Loucy (cell line): ENCODE measurements at regions not wholly inside any gene's neighbourhood (a gene's known extent, or its start where the extent isn't known, plus 50 kb on each side); places are given as distances from the start of the nearest gene placed in this dataset.

ENCODE experiments used
- H2AFZ ChIP-seq: fragments of 200-600 bp; sonication (generic); 2 replicates; pipeline ENCODE4 v1.6.0; 2016; ENCODE audit warnings: antibody characterized with exemption, mild to moderate bottlenecking, low read length, moderate library complexity
- H3F3A ChIP-seq: fragments of 200-600 bp; 2 replicates; pipeline ENCODE4 v1.6.0; 2016; ENCODE audit warnings: antibody characterized with exemption, low read depth, mild to moderate bottlenecking
- H3K27me3 ChIP-seq: fragments of 200-600 bp; sonication (generic); 2 replicates; pipeline ENCODE4 v1.6.1; 2014; ENCODE audit warnings: low read length, mild to moderate bottlenecking; ENCODE audit not compliant: insufficient read depth, poor library complexity, severe bottlenecking
- H3K36me3 ChIP-seq: fragments of 200-600 bp; sonication (generic); 2 replicates; pipeline ENCODE4 v1.6.1; 2016; ENCODE audit warnings: low read length; ENCODE audit not compliant: insufficient read depth
- H3K4me1 ChIP-seq: fragments of 200-600 bp; sonication (generic); 2 replicates; pipeline ENCODE4 v1.5.1; 2014; ENCODE audit warnings: low read length, mild to moderate bottlenecking; ENCODE audit not compliant: insufficient read depth, poor library complexity, severe bottlenecking
- H3K4me2 ChIP-seq: fragments of 200-600 bp; sonication (generic); 2 replicates; pipeline ENCODE4 v1.6.0; 2014; ENCODE audit warnings: antibody characterized with exemption, low read length, low read depth, mild to moderate bottlenecking; ENCODE audit not compliant: poor library complexity, severe bottlenecking
- H3K4me3 ChIP-seq: fragments of 200-600 bp; sonication (generic); 2 replicates; pipeline ENCODE4 v1.5.1; 2014; ENCODE audit warnings: low read length, mild to moderate bottlenecking, mixed read lengths; ENCODE audit not compliant: poor library complexity, severe bottlenecking
- H3K79me2 ChIP-seq: fragments of 200-600 bp; sonication (generic); 2 replicates; pipeline ENCODE4 v1.6.1; 2014; ENCODE audit warnings: low read length; ENCODE audit not compliant: insufficient read depth
- H3K9ac ChIP-seq: fragments of 200-600 bp; sonication (generic); 2 replicates; pipeline ENCODE4 v1.6.0; 2014; ENCODE audit warnings: mild to moderate bottlenecking, low read depth, low read length, moderate library complexity; ENCODE audit not compliant: poor library complexity, severe bottlenecking
- H3K9me2 ChIP-seq: fragments of 200-600 bp; sonication (generic); replicated peaks from 2 replicates; pipeline ENCODE4 v1.6.1; 2016; ENCODE audit warnings: low read depth, low read length, mixed read lengths
- H3K9me3 ChIP-seq: fragments of 200-600 bp; sonication (generic); 2 replicates; pipeline ENCODE4 v1.6.1; 2014; ENCODE audit warnings: mild to moderate bottlenecking, antibody characterized with exemption, low read length, low read depth; ENCODE audit not compliant: insufficient read depth
- H4K20me1 ChIP-seq: fragments of 200-600 bp; sonication (generic); 2 replicates; pipeline ENCODE4 v1.6.0; 2014; ENCODE audit warnings: antibody characterized with exemption, low read length, mild to moderate bottlenecking; ENCODE audit not compliant: insufficient read depth, poor library complexity, severe bottlenecking
- CTCF ChIP-seq: fragments of 200-600 bp; sonication (generic); conservative IDR thresholded peaks from 2 replicates; pipeline ENCODE4 v1.5.1; 2014; ENCODE audit warnings: mild to moderate bottlenecking, antibody characterized with exemption, low read length
- EZH2phosphoT487 ChIP-seq: fragments of 200-600 bp; IDR thresholded peaks from 2 replicates; pipeline ENCODE4 v1.6.1; 2018; ENCODE audit warnings: antibody characterized with exemption, mild to moderate bottlenecking, moderate library complexity, borderline replicate concordance

- H3K9me3 ChIP-seq: no peaks in the 10 kb centered on the region
- no peaks in the 10 kb centered on the region for H3K9me2 ChIP-seq
- no peak overlapping the region for H2AFZ ChIP-seq
- H3K4me3 ChIP-seq: peak overlapping the region; percentile 34
- H3F3A ChIP-seq: peaks cover 2% of the 10 kb centered on the region; the same call in 1 of the 2 replicates
- H3K36me3 ChIP-seq: no peaks in the 10 kb centered on the region
- H3K4me2 ChIP-seq: peak overlapping the region; percentile 56
- TF ChIP-seq CTCF: no peak
- no peak for TF ChIP-seq EZH2phosphoT487
- no peak overlapping the region for H3K9ac ChIP-seq
- peaks cover 33% of the 10 kb centered on the region for H3K4me1 ChIP-seq
- H3K27me3 ChIP-seq: no peaks in the 10 kb centered on the region
- no peaks in the 10 kb centered on the region for H4K20me1 ChIP-seq
- H3K79me2 ChIP-seq: no peaks in the 10 kb centered on the region
Observed at GRCh38 chr2:199197448-199197847, 260.3 kb downstream of the SATB2 start.

- H3K4me2 ChIP-seq: peak overlapping the region; percentile 56
- H3K4me1 ChIP-seq: peaks cover 33% of the 10 kb centered on the region
- no peaks in the 10 kb centered on the region for H3K27me3 ChIP-seq
- no peak overlapping the region for H2AFZ ChIP-seq
- H3K79me2 ChIP-seq: no peaks in the 10 kb centered on the region
- H3K9ac ChIP-seq: no peak overlapping the region
- no peaks in the 10 kb centered on the region for H3K9me3 ChIP-seq
- TF ChIP-seq EZH2phosphoT487 (no peak), CTCF (no peak)
- peak overlapping the region; percentile 34 for H3K4me3 ChIP-seq
- H3K36me3 ChIP-seq: no peaks in the 10 kb centered on the region
- no peaks in the 10 kb centered on the region for H3K9me2 ChIP-seq
- no peaks in the 10 kb centered on the region for H4K20me1 ChIP-seq
- peaks cover 2% of the 10 kb centered on the region; the same call in 1 of the 2 replicates for H3F3A ChIP-seq
Observed at GRCh38 chr2:199196686-199197085, 261.1 kb downstream of the SATB2 start.

- Histone ChIP-seq H3K4me2 (peak overlapping the region; percentile 56), H3K9me2 (no peaks in the 10 kb centered on the region), H3F3A (peaks cover 2% of the 10 kb centered on the region; the same call in 1 of the 2 replicates), H2AFZ (no peak overlapping the region), H4K20me1 (no peaks in the 10 kb centered on the region), H3K9me3 (no peaks in the 10 kb centered on the region), H3K27me3 (no peaks in the 10 kb centered on the region), H3K36me3 (no peaks in the 10 kb centered on the region), H3K4me3 (peak overlapping the region; percentile 34), H3K9ac (no peak overlapping the region), H3K4me1 (peaks cover 33% of the 10 kb centered on the region), H3K79me2 (no peaks in the 10 kb centered on the region)
- no peak for TF ChIP-seq EZH2phosphoT487
Observed at GRCh38 chr2:199195927-199196502, 261.7 kb downstream of the SATB2 start.

- Histone ChIP-seq H3K9ac (no peak overlapping the region), H3K36me3 (no peaks in the 10 kb centered on the region), H3K27me3 (no peaks in the 10 kb centered on the region), H2AFZ (peak overlapping the region; percentile 62), H3K9me3 (no peaks in the 10 kb centered on the region), H3K4me3 (peak overlapping the region; percentile 20), H3F3A (no peaks in the 10 kb centered on the region), H3K79me2 (no peaks in the 10 kb centered on the region), H3K4me2 (peak overlapping the region; percentile 39), H3K4me1 (peaks cover 24% of the 10 kb centered on the region), H4K20me1 (no peaks in the 10 kb centered on the region), H3K9me2 (no peaks in the 10 kb centered on the region)
- TF ChIP-seq EZH2phosphoT487 (no peak), CTCF (no peak)
Observed at GRCh38 chr2:199191461-199191860, 266.3 kb downstream of the SATB2 start.
